Esophagus squamous epithelium (tissue), 5 donors: ENCODE measurements at regions not wholly inside any gene's neighbourhood (a gene's known extent, or its start where the extent isn't known, plus 50 kb on each side); places are given as distances from the start of the nearest gene placed in this dataset.

Experiments
- DNase-seq: peaks from one replicate; lab custom pipeline; 2025; lab: John Stamatoyannopoulos, UW
- H3K27ac ChIP-seq, 4 donors: fragments of 200-600 bp; sonication (generic); one replicate each; pipeline ENCODE4 v1.5.1; 2016 to 2019; ENCODE audit warnings: mild to moderate bottlenecking in 1 of 4
- H3K27me3 ChIP-seq, 4 donors: fragments of 200-600 bp; sonication (generic); 1 replicate in 3 of 4; 2 replicates in 1 of 4; pipeline versions ENCODE4 v1.5.1 to v1.6.0; 2017 to 2021; ENCODE audit warnings: antibody characterized with exemption in 1 of 4
- H3K36me3 ChIP-seq, 3 donors: fragments of 200-600 bp; sonication (generic); one replicate each; pipeline ENCODE4 v1.5.1; 2016 to 2019
- H3K4me1 ChIP-seq, 3 donors: fragments of 200-600 bp; sonication (generic); one replicate each; pipeline ENCODE4 v1.5.1; 2017 to 2019
- H3K4me3 ChIP-seq, 4 donors: fragments of 200-600 bp; sonication (generic); 1 replicate in 3 of 4; 2 replicates in 1 of 4; pipeline ENCODE4 v1.5.1; 2016 to 2019; ENCODE audit warnings: mild to moderate bottlenecking in 2 of 4, moderate library complexity in 1 of 4
- H3K9me3 ChIP-seq, 3 donors: fragments of 200-600 bp; sonication (generic); one replicate each; pipeline ENCODE4 v1.5.1; 2016 to 2019
- CTCF ChIP-seq, 6 experiments: fragments of 450-650 bp in 4 of 6; fragments of 200-600 bp in 2 of 6; sonication (generic) in 2 of 6; IDR thresholded peaks; one replicate each; pipeline ENCODE4 v1.5.1; 2016 to 2019; ENCODE audit warnings: antibody characterized with exemption in 6 of 6, mild to moderate bottlenecking in 4 of 6, moderate library complexity in 4 of 6
- POLR2A ChIP-seq, 4 donors: fragments of 450-650 bp; IDR thresholded peaks; one replicate each; pipeline ENCODE4 v1.6.1; 2017; ENCODE audit warnings: antibody characterized with exemption in 4 of 4, mild to moderate bottlenecking in 4 of 4, moderate library complexity in 3 of 4
- WGBS, 2 donors: methylation state at CpG; one replicate each; pipeline ENCODE4 v1.1.5; 2018; 5-methylcytosine and 5-hydroxymethylcytosine counted together
- intact Hi-C: fragments of 100-400 bp; cut with DNase I; formaldehyde crosslinking; loops from one replicate; pipeline ENCODE4 v1.15.0; 2022
- donor health status: DM: yes; HTN: yes; CAD: no.

DNA sequence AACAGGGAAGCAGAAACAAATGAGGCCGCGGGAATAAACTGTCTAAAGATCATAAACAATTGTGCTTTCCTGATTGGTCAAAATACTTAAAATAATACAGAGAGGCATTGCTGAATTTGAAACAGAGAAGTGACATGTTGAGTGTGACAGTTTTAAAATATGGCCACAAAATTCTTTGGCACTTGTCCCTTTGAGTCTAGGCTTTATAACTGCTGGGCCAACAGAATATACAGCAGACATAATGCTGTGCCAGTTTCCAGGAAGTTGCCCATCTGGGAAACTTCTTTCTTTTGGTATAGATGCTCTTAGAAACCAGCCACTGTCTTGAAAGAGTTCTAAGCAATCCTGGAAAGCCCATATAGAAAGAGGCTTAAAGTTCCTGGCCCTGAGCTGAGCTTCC is 668.4 kb downstream of the CENPC start:
- DNase-seq, result no peak
- H3K27me3 ChIP-seq, result no peaks in the 10 kb centered on the region
- 69 to 82% methylated on average over 2 of the region's 2 CpGs for WGBS, 2 donors
- no peak overlapping the region for H3K4me3 ChIP-seq
- H3K4me1 ChIP-seq, result no peaks in the 10 kb centered on the region
- H3K27ac ChIP-seq, result no peak overlapping the region
- no peaks in the 10 kb centered on the region for H3K36me3 ChIP-seq
- no peaks in the 10 kb centered on the region for H3K9me3 ChIP-seq
- TF ChIP-seq POLR2A (IDR thresholded peaks at IDR 0.05) (no peak), CTCF (IDR thresholded peaks at IDR 0.05) (no peak)
- intact Hi-C loops, result no loop called here

DNA sequence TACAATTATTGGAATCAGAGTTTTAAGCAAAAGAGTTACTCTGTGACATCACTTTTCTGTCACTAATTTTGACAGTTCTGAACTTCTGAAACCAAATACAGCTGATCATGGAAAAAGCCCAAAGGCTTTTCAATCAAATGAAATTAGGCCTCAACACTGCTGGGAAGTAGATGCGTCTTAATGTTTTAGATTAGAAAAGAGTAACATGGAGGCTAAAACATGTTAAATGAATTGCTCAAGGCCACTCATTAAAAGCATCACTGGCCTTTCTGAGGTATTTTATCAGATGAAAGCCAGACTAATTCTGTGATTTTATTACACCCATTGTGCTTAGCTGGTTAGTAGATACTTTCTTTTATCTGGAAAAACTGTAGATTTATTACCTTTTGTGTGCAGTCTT is 672.6 kb downstream of the CENPC start:
- H3K36me3 ChIP-seq, result no peaks in the 10 kb centered on the region
- no peak overlapping the region for H3K4me3 ChIP-seq
- H3K4me1 ChIP-seq, result no peaks in the 10 kb centered on the region
- intact Hi-C loops, result no loop called here
- no peak for TF ChIP-seq POLR2A (IDR thresholded peaks at IDR 0.05)
- no peak for TF ChIP-seq CTCF (IDR thresholded peaks at IDR 0.05)
- no peak for DNase-seq
- WGBS, 2 donors, result 79 to 89% methylated on average over 1 of the region's 1 CpG
- H3K9me3 ChIP-seq, result no peaks in the 10 kb centered on the region
- no peak overlapping the region for H3K27ac ChIP-seq
- H3K27me3 ChIP-seq, result no peaks in the 10 kb centered on the region

DNA sequence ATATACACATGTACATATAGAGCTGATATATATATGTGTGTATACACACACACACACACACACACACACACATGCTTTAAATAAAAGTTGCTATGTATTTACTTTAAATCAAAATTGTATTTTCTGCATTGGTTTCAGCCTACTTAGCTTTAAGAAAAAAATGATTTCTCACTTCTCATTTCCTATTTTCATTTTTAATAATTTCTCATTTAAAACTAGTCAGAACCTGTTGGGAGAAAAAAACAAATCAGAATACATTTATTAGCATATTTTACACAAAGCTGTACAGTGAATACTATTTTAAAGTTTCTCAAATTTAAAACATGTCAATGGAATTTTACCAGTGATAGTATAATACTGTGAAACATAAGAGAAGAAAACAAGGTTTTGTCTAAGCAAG is 681.8 kb downstream of the CENPC start:
- H3K27me3 ChIP-seq, result no peaks in the 10 kb centered on the region
- no peak overlapping the region for H3K27ac ChIP-seq
- no peak overlapping the region for H3K4me3 ChIP-seq
- intact Hi-C loops, result no loop called here
- H3K36me3 ChIP-seq, result no peaks in the 10 kb centered on the region
- TF ChIP-seq POLR2A (IDR thresholded peaks at IDR 0.05), result no peak
- no peak for TF ChIP-seq CTCF (IDR thresholded peaks at IDR 0.05)
- H3K9me3 ChIP-seq, result peaks cover 0 to 8% (median 0%) of the 10 kb centered on the region in 3 donors
- DNase-seq, result no peak
- H3K4me1 ChIP-seq, result no peaks in the 10 kb centered on the region

DNA sequence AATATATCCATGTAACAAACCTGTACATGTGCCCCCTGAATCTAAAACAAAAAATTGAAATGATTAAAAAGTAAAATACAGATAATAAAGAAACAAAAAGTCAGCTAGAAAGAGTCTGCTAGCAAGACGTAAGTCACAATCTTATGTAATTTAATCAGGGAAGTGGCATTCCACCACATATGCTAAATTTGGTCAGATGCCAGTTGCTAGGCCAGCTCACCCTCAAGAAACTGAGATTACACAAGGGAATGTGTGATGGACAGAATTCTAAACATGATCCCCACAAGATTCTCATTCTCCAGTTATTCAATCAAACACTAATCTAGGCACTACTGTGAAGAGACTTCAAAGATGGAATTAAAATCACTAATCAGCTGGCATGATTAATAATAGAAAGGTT is 689.3 kb downstream of the CENPC start:
- WGBS, 2 donors, result 58 to 61% methylated on average over 1 of the region's 1 CpG
- Histone ChIP-seq H3K9me3 (peaks cover 0 to 8% (median 0%) of the 10 kb centered on the region in 3 donors), H3K27me3 (no peaks in the 10 kb centered on the region), H3K4me3 (no peak overlapping the region), H3K4me1 (no peaks in the 10 kb centered on the region), H3K27ac (no peak overlapping the region), H3K36me3 (no peaks in the 10 kb centered on the region)
- no peak for DNase-seq
- TF ChIP-seq POLR2A (IDR thresholded peaks at IDR 0.05) (no peak), CTCF (IDR thresholded peaks at IDR 0.05) (no peak)
- intact Hi-C loops, result no loop called here

GRCh38 chr4:66853845-66854244 is 691.5 kb downstream of the CENPC start:
- intact Hi-C loops, result no loop called here
- WGBS, 2 donors, result 83% methylated on average over 3 of the region's 3 CpGs

More at GRCh38 chr4:66853845-66854244, 691.5 kb downstream of the CENPC start:
- H3K4me1 ChIP-seq, result no peaks in the 10 kb centered on the region
- H3K36me3 ChIP-seq, result no peaks in the 10 kb centered on the region
- no peak overlapping the region for H3K27ac ChIP-seq
- H3K27me3 ChIP-seq, result no peaks in the 10 kb centered on the region
- no peak for DNase-seq
- no peak overlapping the region for H3K4me3 ChIP-seq
- TF ChIP-seq CTCF (IDR thresholded peaks at IDR 0.05), result no peak
- TF ChIP-seq POLR2A (IDR thresholded peaks at IDR 0.05), result no peak
- H3K9me3 ChIP-seq, result no peaks in the 10 kb centered on the region
